GM19452 (cell line): ENCODE measurements at regions not wholly inside any gene's neighbourhood (a gene's known extent, or its start where the extent isn't known, plus 50 kb on each side); places are given as distances from the start of the nearest gene placed in this dataset.
A peak's percentile ranks its signal among the peaks of the same experiment; 100 is the strongest.
"Not testable (repeated sequence)": the region's sequence is repeated elsewhere in the genome, so short reads cannot be mapped to it uniquely, and the experiment has no call there.

Source experiments
- ATAC-seq: cut with Tn5 transposase; IDR thresholded peaks from one replicate; pipeline ENCODE4 v1.9.1; 2021; ENCODE audit not compliant: unreplicated experiment

GRCh38 chr7:15057272-15057671 is 154.7 kb upstream of the DGKB start:
- ATAC-seq: no peak

GRCh38 chr7:15054304-15054703 is 151.8 kb upstream of the DGKB start:
- not testable (repeated sequence) for ATAC-seq

DNA sequence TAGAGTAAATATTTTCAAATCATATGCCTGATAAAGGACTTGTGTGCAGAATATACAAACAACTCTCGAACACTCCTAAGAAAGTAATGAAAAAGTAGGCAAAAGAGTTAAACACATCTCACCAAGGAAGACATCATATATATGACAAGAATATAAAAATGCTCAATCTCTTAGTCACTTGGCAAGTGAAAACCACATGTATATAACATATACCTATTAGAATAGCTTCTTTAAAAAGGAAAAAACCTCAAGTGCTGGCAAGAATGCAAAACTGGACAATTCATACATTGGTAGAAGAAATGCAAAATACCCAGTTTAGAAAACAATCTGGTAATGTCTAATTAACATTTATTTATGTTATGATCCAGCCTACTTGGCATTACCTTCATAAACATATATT is 146.6 kb upstream of the DGKB start:
- ATAC-seq: no peak

- no peak for ATAC-seq
These were observed 144.3 kb upstream of the DGKB start for GRCh38 chr7:15046861-15047260.

- ATAC-seq: no peak
These were observed 141.4 kb upstream of the DGKB start for GRCh38 chr7:15043931-15044330.

GRCh38 chr7:15042285-15043065 is 139.9 kb upstream of the DGKB start:
- ATAC-seq: no peak

GRCh38 chr7:15041226-15041625 is 138.7 kb upstream of the DGKB start:
- no peak for ATAC-seq

DNA sequence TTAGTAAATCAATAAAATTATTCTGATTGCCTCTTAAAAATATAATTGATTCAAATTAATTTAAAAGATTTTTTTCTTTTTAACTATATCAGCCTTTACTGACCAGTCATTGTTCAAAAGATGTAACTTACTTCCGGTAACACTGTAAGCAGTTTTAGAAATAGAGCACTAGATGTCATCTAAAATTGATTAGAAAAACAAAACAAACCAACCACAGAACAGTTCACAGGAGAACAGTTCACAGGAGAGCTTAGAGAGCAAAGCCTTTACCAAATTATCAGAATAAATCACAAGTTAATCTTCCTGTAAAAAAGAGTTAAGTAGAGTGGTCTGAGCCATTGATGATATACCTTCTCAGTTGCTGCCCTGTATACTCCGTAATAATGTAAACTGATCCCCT is 133.3 kb upstream of the DGKB start:
- ATAC-seq: no peak

DNA sequence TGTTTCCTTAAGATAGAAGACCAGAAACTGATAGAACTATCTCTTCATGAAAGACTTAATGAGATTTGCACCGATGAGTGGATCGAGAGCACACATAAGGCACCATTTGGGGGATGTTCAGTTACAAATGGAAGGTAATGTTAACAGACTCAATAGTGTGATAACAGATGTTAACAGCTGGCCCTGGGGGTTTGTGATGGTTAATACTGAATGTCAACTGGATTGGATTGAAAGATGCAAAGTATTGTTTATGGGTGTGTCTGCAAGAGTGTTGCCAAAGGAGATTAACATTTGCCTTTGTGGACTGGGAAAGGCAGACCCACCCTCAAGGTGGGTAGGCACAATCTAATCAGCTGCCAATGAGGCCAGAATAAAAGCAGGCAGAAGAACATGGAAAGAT is 130.5 kb upstream of the DGKB start:
- ATAC-seq: no peak

GRCh38 chr7:15018981-15019380 is 116.4 kb upstream of the DGKB start:
- ATAC-seq: no peak

GRCh38 chr7:15016766-15017165 is 114.2 kb upstream of the DGKB start:
- ATAC-seq: no peak

DNA sequence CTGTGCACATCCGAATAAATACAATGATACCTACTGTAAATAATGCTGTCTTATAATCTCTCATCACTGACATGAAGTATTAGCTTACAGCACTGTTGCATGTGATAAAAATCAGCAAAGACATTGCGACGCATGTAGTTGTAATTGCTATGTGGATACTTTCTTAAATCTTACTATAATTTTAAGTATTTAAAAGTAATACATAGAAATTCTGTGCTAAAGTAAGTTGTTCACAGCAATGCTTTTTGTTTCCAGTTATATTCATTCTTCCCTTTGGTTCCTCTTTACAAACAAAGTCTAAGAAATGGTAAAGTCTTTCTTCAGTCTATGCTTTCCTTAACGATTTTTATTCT is 113.7 kb upstream of the DGKB start:
- no peak for ATAC-seq

GRCh38 chr7:15015545-15016314 is 113.2 kb upstream of the DGKB start:
- ATAC-seq: peak; percentile 90

DNA sequence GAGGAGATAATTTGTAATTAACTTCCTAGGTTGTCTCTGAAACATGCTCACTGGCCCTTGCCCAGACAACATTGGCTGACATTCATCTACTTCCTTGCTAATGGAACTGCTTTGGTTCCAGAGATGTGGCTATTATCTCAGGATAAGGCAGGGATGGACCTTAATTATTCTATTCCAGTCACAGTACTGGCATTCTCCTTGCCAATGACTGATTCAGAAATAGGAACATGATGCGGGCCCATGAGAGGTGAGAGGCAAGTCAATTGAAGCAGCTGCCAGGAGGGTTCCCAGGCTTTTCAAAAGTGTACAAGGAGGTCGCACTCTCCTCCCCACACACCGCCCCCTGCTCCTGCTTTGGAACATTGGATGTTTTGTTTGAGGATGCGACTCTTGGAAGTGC is 109.6 kb upstream of the DGKB start:
- ATAC-seq: no peak

GRCh38 chr7:15011289-15011688 is 108.7 kb upstream of the DGKB start:
- ATAC-seq: no peak

GRCh38 chr7:15007507-15007906 is 105.0 kb upstream of the DGKB start:
- ATAC-seq: no peak

GRCh38 chr7:15005672-15006071 is 103.1 kb upstream of the DGKB start:
- no peak for ATAC-seq

GRCh38 chr7:15000157-15000556 is 97.6 kb upstream of the DGKB start:
- ATAC-seq: no peak

- ATAC-seq: no peak
These were observed 96.8 kb upstream of the DGKB start for GRCh38 chr7:14999331-14999730.

GRCh38 chr7:14995774-14996173 is 93.2 kb upstream of the DGKB start:
- ATAC-seq: no peak

GRCh38 chr7:14988941-14989340 is 86.4 kb upstream of the DGKB start:
- ATAC-seq: no peak

GRCh38 chr7:14978687-14979086 is 76.1 kb upstream of the DGKB start:
- no peak for ATAC-seq

- ATAC-seq: no peak
These were observed 72.1 kb upstream of the DGKB start for GRCh38 chr7:14974688-14975087.
